NT2/D1 (cell line): ENCODE measurements at regions not wholly inside any gene's neighbourhood (a gene's known extent, or its start where the extent isn't known, plus 50 kb on each side); places are given as distances from the start of the nearest gene placed in this dataset.
"Not testable (repeated sequence)": the region's sequence is repeated elsewhere in the genome, so short reads cannot be mapped to it uniquely, and the experiment has no call there.

ENCODE experiments used
- SUZ12 ChIP-seq: IDR thresholded peaks from 2 replicates; pipeline ENCODE4 v1.6.1; 2011; ENCODE audit not compliant: insufficient read length, insufficient read depth; ENCODE audit errors: extremely low read depth
- YY1 ChIP-seq: IDR thresholded peaks from 2 replicates; pipeline ENCODE4 v1.6.1; 2011; ENCODE audit not compliant: insufficient read length, insufficient read depth

- not testable (repeated sequence) for TF ChIP-seq SUZ12, YY1
These were observed 121.2 kb downstream of the NPIPB11 start for GRCh38 chr16:29285151-29285885.
